Activated CD4-positive, alpha-beta memory T cell treated with anti-CD3 and anti-CD28 coated beads, Interleukin-2, amount 10 ng/mL, durations not matched to agents 7 days and 5 days (primary cell): ENCODE measurements at regions not wholly inside any gene's neighbourhood (a gene's known extent, or its start where the extent isn't known, plus 50 kb on each side); places are given as distances from the start of the nearest gene placed in this dataset.

ENCODE experiments used
- CTCF ChIA-PET: fragments of 350-600 bp; sonication (Branson Sonifier 250); formaldehyde crosslinking; loops from one replicate; lab custom pipeline; 2021; ENCODE audit warnings: antibody characterized with exemption, inconsistent platforms; lab: Charles Lee
- POLR2A ChIA-PET: fragments of 350-600 bp; sonication (Branson Sonifier 250); formaldehyde crosslinking; loops from one replicate; lab custom pipeline; 2021; ENCODE audit warnings: antibody characterized with exemption; lab: Charles Lee
- DNase-seq: peaks from one replicate; pipeline ENCODE4 v3.0.0-alpha.2; 2020
- H3K27ac Mint-ChIP-seq: one replicate; pipeline ENCODE4 v1.8.0; 2021; ENCODE audit warnings: mild to moderate bottlenecking, mixed read lengths
- H3K27me3 Mint-ChIP-seq: one replicate; pipeline ENCODE4 v1.8.0; 2021; ENCODE audit warnings: mixed read lengths
- H3K36me3 Mint-ChIP-seq: one replicate; pipeline ENCODE4 v1.8.0; 2021; ENCODE audit warnings: low read depth, mixed read lengths
- H3K4me1 Mint-ChIP-seq: one replicate; pipeline ENCODE4 v1.8.0; 2021; ENCODE audit warnings: mixed read lengths
- H3K4me3 Mint-ChIP-seq: one replicate; pipeline ENCODE4 v1.8.0; 2021; ENCODE audit warnings: mild to moderate bottlenecking, mixed read lengths
- H3K9me3 Mint-ChIP-seq: one replicate; pipeline ENCODE4 v1.8.0; 2021; ENCODE audit warnings: mixed read lengths

- ChIA-PET POLR2A (no interaction called here), CTCF (no interaction called here)
- no peak for DNase-seq
- H3K4me3 Mint-ChIP-seq = no peak overlapping the region
- H3K36me3 Mint-ChIP-seq = peaks cover 6% of the 10 kb centered on the region
- no peak overlapping the region for H3K27ac Mint-ChIP-seq
- peaks cover 13% of the 10 kb centered on the region for H3K4me1 Mint-ChIP-seq
- H3K9me3 Mint-ChIP-seq = peaks cover 8% of the 10 kb centered on the region
- H3K27me3 Mint-ChIP-seq = no peaks in the 10 kb centered on the region
Observed at GRCh38 chr21:29453511-29453910, 154.8 kb downstream of the BACH1 start.

- Mint-ChIP-seq H3K27me3 (no peaks in the 10 kb centered on the region), H3K36me3 (peaks cover 2% of the 10 kb centered on the region), H3K9me3 (peaks cover 2% of the 10 kb centered on the region), H3K4me3 (no peak overlapping the region), H3K4me1 (peaks cover 10% of the 10 kb centered on the region), H3K27ac (no peak overlapping the region)
- CTCF ChIA-PET = no interaction called here
- DNase-seq = no peak
- POLR2A ChIA-PET = no interaction called here
Observed at GRCh38 chr21:29454179-29454578, 155.5 kb downstream of the BACH1 start.

GRCh38 chr21:29462479-29462878 is 163.8 kb downstream of the BACH1 start:
- ChIA-PET CTCF (no interaction called here), POLR2A (no interaction called here)
- Mint-ChIP-seq H3K9me3 (no peaks in the 10 kb centered on the region), H3K36me3 (no peaks in the 10 kb centered on the region), H3K27me3 (no peaks in the 10 kb centered on the region), H3K27ac (no peak overlapping the region), H3K4me1 (no peaks in the 10 kb centered on the region), H3K4me3 (no peak overlapping the region)
- no peak for DNase-seq

DNA sequence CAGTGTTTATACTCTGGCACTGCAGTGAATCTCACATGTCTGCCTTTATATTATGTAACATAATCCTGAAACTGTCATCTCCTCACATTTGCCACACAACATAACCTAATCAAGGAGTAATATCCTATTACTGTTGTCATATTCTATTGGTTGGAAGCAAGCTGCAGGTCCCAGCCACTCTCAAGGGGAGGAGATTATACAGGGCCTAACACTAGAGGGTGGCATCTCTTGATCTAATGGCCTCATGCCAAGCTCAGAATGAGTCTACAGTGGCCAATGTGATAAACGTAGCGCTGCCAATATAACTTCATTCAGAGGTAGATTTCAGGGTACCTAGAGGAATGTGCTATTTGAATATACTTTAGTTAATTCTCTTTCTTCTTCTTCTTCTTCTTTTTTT is 166.8 kb downstream of the BACH1 start:
- Mint-ChIP-seq H3K9me3 (no peaks in the 10 kb centered on the region), H3K27ac (no peak overlapping the region), H3K27me3 (no peaks in the 10 kb centered on the region), H3K36me3 (no peaks in the 10 kb centered on the region), H3K4me1 (no peaks in the 10 kb centered on the region), H3K4me3 (no peak overlapping the region)
- CTCF ChIA-PET = no interaction called here
- POLR2A ChIA-PET = no interaction called here
- no peak for DNase-seq

GRCh38 chr21:29466532-29466931 is 167.8 kb downstream of the BACH1 start:
- no peaks in the 10 kb centered on the region for H3K9me3 Mint-ChIP-seq
- ChIA-PET CTCF (no interaction called here), POLR2A (no interaction called here)

DNA sequence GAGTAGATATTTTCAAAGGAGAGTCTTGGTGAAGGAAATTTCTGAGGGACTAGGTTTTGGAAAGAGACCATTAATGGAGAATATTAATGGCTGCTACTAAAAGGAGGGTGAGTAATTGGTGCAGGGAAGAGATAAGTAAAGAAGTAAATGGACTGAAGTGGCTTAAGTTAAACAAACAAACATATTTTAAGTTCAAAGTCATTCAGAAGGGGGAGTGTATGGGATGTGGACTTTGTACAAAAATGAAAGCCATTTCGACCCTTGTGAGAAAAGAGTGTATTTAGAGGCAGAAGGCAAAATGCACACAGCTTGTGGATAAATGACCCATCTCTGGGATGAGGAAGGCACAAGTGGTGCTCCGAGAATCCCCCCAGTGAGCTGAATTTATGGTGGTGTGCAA is 171.7 kb downstream of the BACH1 start:
- CTCF ChIA-PET = no interaction called here
- DNase-seq = no peak
- no peak overlapping the region for H3K27ac Mint-ChIP-seq
- no peaks in the 10 kb centered on the region for H3K36me3 Mint-ChIP-seq
- no peak overlapping the region for H3K4me3 Mint-ChIP-seq
- H3K9me3 Mint-ChIP-seq = no peaks in the 10 kb centered on the region
- no peaks in the 10 kb centered on the region for H3K4me1 Mint-ChIP-seq
- POLR2A ChIA-PET = no interaction called here
- H3K27me3 Mint-ChIP-seq = no peaks in the 10 kb centered on the region

More at GRCh38 chr21:29466532-29466931, 167.8 kb downstream of the BACH1 start:
- H3K27me3 Mint-ChIP-seq = no peaks in the 10 kb centered on the region
- no peak overlapping the region for H3K27ac Mint-ChIP-seq
- H3K4me1 Mint-ChIP-seq = no peaks in the 10 kb centered on the region
- no peaks in the 10 kb centered on the region for H3K36me3 Mint-ChIP-seq
- no peak for DNase-seq
- no peak overlapping the region for H3K4me3 Mint-ChIP-seq

DNA sequence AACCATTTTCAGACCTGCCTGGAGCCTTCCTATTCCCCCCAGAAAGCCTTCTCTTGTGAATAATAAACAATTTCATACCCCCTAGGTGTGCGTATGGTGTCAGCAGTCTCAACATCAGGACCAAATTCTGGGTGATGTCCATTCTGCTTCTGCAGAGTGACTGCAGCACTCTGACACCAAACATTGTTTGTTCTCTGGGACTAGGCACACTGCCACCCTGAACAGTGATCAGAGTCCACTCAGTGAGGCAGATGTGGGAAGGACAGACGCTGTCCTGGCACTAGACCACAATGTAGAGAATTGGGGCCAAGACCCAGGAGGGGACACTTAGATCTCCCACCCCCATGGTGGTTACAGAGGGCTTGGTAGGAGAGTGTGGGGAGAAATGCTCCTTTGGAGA is 175.1 kb downstream of the BACH1 start:
- ChIA-PET POLR2A (no interaction called here), CTCF (no interaction called here)
- Mint-ChIP-seq H3K27me3 (peaks cover 2% of the 10 kb centered on the region), H3K4me3 (no peak overlapping the region), H3K4me1 (peaks cover 10% of the 10 kb centered on the region), H3K27ac (no peak overlapping the region), H3K9me3 (no peaks in the 10 kb centered on the region), H3K36me3 (no peaks in the 10 kb centered on the region)
- DNase-seq = no peak

GRCh38 chr21:29475329-29475728 is 176.6 kb downstream of the BACH1 start:
- H3K27me3 Mint-ChIP-seq = peaks cover 2% of the 10 kb centered on the region
- H3K4me3 Mint-ChIP-seq = no peak overlapping the region
- ChIA-PET CTCF (interaction anchor here (1.0 to 4.3 kb wide), 3 partner anchors 11 to 375 kb away, joined by 3 to 40 read pairs (median 5); no protein-coding TSS in a partner anchor), POLR2A (no interaction called here)
- H3K4me1 Mint-ChIP-seq = peaks cover 10% of the 10 kb centered on the region
- H3K27ac Mint-ChIP-seq = no peak overlapping the region
- H3K36me3 Mint-ChIP-seq = no peaks in the 10 kb centered on the region
- no peaks in the 10 kb centered on the region for H3K9me3 Mint-ChIP-seq
- no peak for DNase-seq

- Mint-ChIP-seq H3K4me1 (peaks cover 10% of the 10 kb centered on the region), H3K36me3 (no peaks in the 10 kb centered on the region), H3K27ac (no peak overlapping the region), H3K9me3 (no peaks in the 10 kb centered on the region), H3K27me3 (peaks cover 2% of the 10 kb centered on the region), H3K4me3 (no peak overlapping the region)
- ChIA-PET CTCF (interaction anchor here (0.6 to 4.3 kb wide), 6 partner anchors 12 to 389 kb away, joined by 3 to 40 read pairs (median 4); no protein-coding TSS in a partner anchor), POLR2A (no interaction called here)
- DNase-seq = no peak
Observed at GRCh38 chr21:29477347-29477746, 178.6 kb downstream of the BACH1 start.

- no peak overlapping the region for H3K27ac Mint-ChIP-seq
- ChIA-PET POLR2A (no interaction called here), CTCF (interaction anchor here (1.6 to 4.3 kb wide), 3 partner anchors 12 to 373 kb away, joined by 3 to 40 read pairs (median 5); no protein-coding TSS in a partner anchor)
- no peaks in the 10 kb centered on the region for H3K9me3 Mint-ChIP-seq
- peaks cover 2% of the 10 kb centered on the region for H3K27me3 Mint-ChIP-seq
- H3K4me3 Mint-ChIP-seq = no peak overlapping the region
- H3K4me1 Mint-ChIP-seq = peaks cover 10% of the 10 kb centered on the region
- no peak for DNase-seq
- no peaks in the 10 kb centered on the region for H3K36me3 Mint-ChIP-seq
Observed at GRCh38 chr21:29477941-29478340, 179.2 kb downstream of the BACH1 start.

DNA sequence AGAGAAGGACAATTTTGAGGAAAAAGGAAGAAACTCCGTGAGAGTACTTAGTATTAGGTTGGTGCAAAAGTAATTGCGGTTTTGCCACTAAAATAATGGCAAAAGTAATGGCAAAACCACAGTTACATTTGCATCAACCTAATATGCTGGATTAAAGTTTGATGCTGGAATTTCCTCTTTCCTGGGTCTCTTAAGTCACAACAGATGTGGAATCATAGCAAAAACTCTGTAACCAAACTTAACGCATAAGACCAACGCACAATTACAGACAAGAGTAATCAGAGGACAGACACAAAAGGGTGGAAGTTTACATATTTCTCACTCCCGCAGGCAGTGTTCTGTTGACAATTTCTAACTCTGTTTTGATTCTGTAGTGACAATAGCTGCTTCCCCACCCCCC is 182.4 kb downstream of the BACH1 start:
- Mint-ChIP-seq H3K4me3 (no peak overlapping the region), H3K9me3 (peaks cover 4% of the 10 kb centered on the region), H3K27ac (no peak overlapping the region), H3K27me3 (peaks cover 2% of the 10 kb centered on the region), H3K36me3 (no peaks in the 10 kb centered on the region), H3K4me1 (peaks cover 9% of the 10 kb centered on the region)
- DNase-seq = no peak
- ChIA-PET CTCF (no interaction called here), POLR2A (no interaction called here)

- no peak overlapping the region for H3K4me3 Mint-ChIP-seq
- H3K27me3 Mint-ChIP-seq = peaks cover 2% of the 10 kb centered on the region
- peaks cover 6% of the 10 kb centered on the region for H3K4me1 Mint-ChIP-seq
- no peak for DNase-seq
- ChIA-PET POLR2A (no interaction called here), CTCF (interaction anchor here (0.7 kb wide), 1 partner anchor 565 kb away, joined by 3 read pairs; no protein-coding TSS in a partner anchor)
- H3K36me3 Mint-ChIP-seq = no peaks in the 10 kb centered on the region
- H3K9me3 Mint-ChIP-seq = peaks cover 4% of the 10 kb centered on the region
- H3K27ac Mint-ChIP-seq = no peak overlapping the region
Observed at GRCh38 chr21:29481641-29482040, 182.9 kb downstream of the BACH1 start.

DNA sequence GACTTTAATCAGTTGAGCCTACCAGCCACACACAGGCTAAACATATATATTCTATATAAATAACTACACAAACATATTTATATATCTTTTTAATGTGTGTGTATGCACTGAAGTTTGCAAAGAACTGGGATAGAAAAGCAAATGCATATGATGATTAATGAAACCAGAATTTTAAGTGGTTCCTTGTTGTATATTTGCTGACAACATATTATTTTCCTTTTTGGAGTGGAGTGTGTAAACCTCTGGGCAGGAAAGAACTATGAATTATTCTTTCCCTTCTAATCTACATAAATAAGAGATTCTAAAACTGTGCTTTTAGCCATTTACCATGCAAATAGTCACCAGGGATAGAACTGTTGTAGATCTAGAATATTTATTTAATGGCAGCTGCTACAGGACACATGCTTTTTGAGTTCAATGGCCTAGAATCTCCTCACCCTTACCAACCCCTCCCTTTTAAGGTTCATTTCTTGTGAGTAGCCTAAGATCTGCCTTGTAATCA is 187.6 kb downstream of the BACH1 start:
- no peak overlapping the region for H3K4me3 Mint-ChIP-seq
- no peaks in the 10 kb centered on the region for H3K27me3 Mint-ChIP-seq
- POLR2A ChIA-PET = no interaction called here
- peaks cover 4% of the 10 kb centered on the region for H3K9me3 Mint-ChIP-seq
- no peak for DNase-seq
- no peaks in the 10 kb centered on the region for H3K36me3 Mint-ChIP-seq
- no peaks in the 10 kb centered on the region for H3K4me1 Mint-ChIP-seq
- CTCF ChIA-PET = no interaction called here
- no peak overlapping the region for H3K27ac Mint-ChIP-seq
